GM12892 (cell line): ENCODE measurements at regions not wholly inside any gene's neighbourhood (a gene's known extent, or its start where the extent isn't known, plus 50 kb on each side); places are given as distances from the start of the nearest gene placed in this dataset.

Source experiments
- POLR2A ChIP-seq: IDR thresholded peaks from 2 replicates; pipeline ENCODE4 v1.6.1; 2011; ENCODE audit warnings: low read depth, low read length, control low read depth
- POLR2AphosphoS5 ChIP-seq: IDR thresholded peaks from 2 replicates; pipeline ENCODE4 v1.6.1; 2011; ENCODE audit warnings: low read depth, low read length, control low read depth

GRCh38 chr13:60230593-60230992 lies 66.9 kb upstream of the DIAPH3 start:
- TF ChIP-seq POLR2A: no peak
- no peak for TF ChIP-seq POLR2AphosphoS5
